Islet of Langerhans (tissue), 1 donor: ENCODE measurements at regions not wholly inside any gene's neighbourhood (a gene's known extent, or its start where the extent isn't known, plus 50 kb on each side); places are given as distances from the start of the nearest gene placed in this dataset.

ENCODE experiments used
- FAIRE-seq: peaks from one replicate; lab custom pipeline; 2011; peaks lifted over from hg19 to GRCh38; lab: Jason Lieb, UNC

- FAIRE-seq: peak; percentile 89
Observed at GRCh38 chr1:99170516-99170915, 93.8 kb upstream of the PLPPR4 start.

DNA sequence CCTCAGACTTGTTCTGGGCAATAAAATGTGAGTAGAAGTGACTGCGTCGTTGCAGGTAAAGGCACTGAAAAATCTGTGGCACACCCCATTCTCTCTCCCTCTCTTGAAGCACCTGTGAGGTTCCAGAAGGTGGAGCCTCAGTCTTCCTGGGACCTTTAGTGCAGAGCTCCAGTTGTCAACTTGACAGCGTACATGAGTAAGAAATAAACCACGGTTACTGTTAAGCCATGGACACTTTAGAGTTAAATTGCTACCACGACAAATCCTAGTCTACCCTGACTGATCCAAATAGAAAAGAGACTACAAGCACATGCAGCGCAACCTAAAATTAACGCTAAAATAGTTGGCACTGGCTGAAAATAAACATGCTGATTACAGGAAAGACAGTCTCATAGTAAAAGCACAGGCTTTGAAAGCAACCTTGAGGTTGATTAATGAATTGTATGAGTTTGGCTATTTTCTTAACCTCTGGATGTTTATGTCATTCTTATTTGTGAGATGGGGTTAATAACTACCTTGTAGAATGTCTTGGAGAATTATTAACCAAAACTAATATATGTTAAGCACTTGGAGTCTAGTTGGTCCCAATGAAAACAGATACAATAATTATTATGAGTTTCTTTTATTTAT is 93.0 kb upstream of the PLPPR4 start:
- FAIRE-seq: peak; percentile 89

- FAIRE-seq: no peak
Observed at GRCh38 chr1:99173282-99173681, 91.0 kb upstream of the PLPPR4 start.

GRCh38 chr1:99173900-99174299 is 90.4 kb upstream of the PLPPR4 start:
- FAIRE-seq: no peak

DNA sequence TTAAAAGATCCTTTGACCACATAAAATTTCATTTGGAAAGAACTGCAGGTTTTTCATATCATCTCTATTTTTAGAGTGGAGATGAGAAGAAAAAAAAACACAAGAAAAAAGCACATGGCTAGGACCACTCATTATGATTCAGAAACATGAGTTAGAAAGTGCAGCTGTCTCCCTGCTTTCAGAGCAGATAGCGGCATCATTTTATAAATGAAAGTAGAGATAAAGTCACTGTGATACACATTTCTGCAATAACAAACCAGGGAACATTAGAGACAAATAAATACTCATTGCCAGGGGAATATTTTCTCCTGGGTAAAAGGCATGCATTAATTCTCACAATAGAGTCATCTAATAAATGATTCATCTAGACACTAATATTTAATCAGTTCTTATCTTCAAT is 87.5 kb upstream of the PLPPR4 start:
- FAIRE-seq: no peak

DNA sequence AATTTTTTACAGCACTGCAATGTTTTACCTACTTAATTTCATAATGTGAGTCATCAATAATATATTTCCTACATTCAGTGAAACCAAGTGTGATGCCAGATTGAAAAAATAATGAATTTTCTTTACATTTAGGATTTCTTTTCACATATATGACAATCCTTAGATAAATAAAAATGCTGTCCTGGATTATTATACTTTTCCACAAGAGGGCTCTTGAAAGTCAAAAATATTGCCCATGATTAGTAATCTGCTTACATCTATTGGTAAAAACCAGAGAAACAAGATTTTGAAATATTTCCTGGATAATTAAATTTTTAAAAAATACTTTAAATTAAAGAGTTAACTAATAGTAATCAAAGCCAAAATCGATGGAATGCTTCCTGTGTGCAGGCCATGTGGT is 86.8 kb upstream of the PLPPR4 start:
- peak; percentile 64 for FAIRE-seq

- FAIRE-seq: peak; percentile 98
Observed at GRCh38 chr1:99180343-99180808, 83.9 kb upstream of the PLPPR4 start.

- FAIRE-seq: no peak
Observed at GRCh38 chr1:99180915-99181314, 83.4 kb upstream of the PLPPR4 start.

DNA sequence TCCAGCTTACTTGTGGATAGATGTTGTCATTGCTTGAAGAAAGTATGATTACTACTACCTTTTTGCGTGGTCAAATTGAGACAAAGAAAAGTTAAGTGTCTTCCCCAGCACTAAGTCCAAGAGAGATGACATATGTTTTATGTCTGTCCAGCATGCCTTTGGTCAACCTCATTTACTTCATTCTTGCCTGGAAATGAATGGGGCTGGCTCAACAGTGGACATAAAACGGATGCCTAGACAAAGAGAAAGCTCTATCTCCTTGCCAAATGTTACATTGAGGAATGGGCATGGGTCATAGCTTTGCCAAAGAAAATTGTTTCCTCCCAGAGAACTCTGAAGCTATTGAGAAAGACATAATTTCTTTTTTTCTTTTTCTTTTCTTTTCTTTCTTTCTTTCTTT is 82.4 kb upstream of the PLPPR4 start:
- no peak for FAIRE-seq

- FAIRE-seq: no peak
Observed at GRCh38 chr1:99185196-99185595, 79.1 kb upstream of the PLPPR4 start.

DNA sequence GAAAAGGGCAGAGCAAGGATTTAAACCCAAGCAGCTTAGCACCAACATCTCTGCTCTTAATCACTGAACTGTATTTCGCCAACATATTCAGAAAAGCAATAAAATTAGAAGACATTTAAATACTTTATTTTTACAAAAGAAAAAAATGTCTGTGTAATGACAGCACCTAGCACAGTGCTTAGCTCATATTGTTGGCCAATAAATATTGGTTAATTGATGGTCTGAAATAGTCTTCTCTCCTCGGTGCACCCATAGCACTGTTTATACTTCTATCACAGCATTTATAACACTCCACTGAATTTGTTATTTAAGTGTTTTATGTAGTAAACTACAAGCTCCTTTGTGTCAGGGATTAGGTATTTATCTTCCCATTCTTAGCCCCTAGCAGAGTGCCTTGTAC is 70.9 kb upstream of the PLPPR4 start:
- FAIRE-seq: no peak

- FAIRE-seq: no peak
Observed at GRCh38 chr1:99198393-99198792, 65.9 kb upstream of the PLPPR4 start.

GRCh38 chr1:99207216-99207615 is 57.1 kb upstream of the PLPPR4 start:
- no peak for FAIRE-seq
